ENCODE measurements at regions not wholly inside any gene's neighbourhood (a gene's known extent, or its start where the extent isn't known, plus 50 kb on each side); places are given as distances from the start of the nearest gene placed in this dataset.
"Not testable (repeated sequence)": the region's sequence is repeated elsewhere in the genome, so short reads cannot be mapped to it uniquely, and the experiment has no call there.

DNA sequence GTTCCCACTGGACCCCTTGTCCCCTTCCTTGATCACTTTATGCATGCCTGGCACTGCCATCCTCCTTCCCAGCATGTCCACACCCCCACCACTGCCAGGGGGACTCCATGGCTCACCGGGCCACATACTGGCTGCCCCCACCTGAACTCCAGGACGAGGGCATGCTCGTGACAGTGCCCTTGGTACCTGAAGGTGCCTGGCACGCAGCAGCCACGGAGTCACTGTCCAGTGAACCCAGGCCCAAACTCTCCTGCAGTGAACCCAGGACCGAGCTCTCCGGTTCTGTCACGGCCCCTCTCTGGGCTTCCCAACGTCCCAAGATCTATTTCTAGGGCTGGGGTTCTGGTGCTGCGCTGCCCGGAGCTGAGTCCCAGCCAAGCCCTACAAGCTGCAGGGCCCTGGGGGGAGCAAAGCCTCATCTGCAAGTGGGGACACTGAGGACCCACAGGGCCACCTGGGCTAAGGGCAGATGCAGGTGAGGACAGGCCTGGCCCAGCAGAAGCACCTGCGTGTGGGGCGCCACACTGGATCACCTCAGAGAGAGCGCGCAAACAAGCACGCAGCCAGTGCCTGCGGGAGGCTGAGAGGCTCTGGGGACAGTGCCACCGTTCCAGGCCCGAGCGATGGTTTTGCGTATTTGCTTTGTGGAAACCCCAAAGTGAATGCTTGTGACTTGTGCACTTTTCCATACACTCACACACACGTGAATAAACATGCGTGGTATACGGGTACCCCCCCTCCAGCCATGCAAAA lies 5406.3 kb upstream of the TPTE start:
- H2AFZ ChIP-seq (ENCODE audit: low read depth); H3K27me3 ChIP-seq (ENCODE audit: insufficient read depth, low read depth); H3K4me1 ChIP-seq (ENCODE audit: low read depth, poor library complexity, severe bottlenecking); H4K20me1 ChIP-seq (ENCODE audit: insufficient read depth); H3K36me3 ChIP-seq (ENCODE audit: insufficient read depth); H3K4me3 ChIP-seq (IDR thresholded peaks at IDR 0.05; ENCODE audit: insufficient read depth, low read depth, low read length); H3K9ac ChIP-seq; H3K4me2 ChIP-seq; H3K79me2 ChIP-seq (ENCODE audit: insufficient read depth, low read depth): not testable (repeated sequence)
- H3K27ac ChIP-seq, result peak overlapping the region; percentile 79; the same call in 1 of the 2 replicates

DNA sequence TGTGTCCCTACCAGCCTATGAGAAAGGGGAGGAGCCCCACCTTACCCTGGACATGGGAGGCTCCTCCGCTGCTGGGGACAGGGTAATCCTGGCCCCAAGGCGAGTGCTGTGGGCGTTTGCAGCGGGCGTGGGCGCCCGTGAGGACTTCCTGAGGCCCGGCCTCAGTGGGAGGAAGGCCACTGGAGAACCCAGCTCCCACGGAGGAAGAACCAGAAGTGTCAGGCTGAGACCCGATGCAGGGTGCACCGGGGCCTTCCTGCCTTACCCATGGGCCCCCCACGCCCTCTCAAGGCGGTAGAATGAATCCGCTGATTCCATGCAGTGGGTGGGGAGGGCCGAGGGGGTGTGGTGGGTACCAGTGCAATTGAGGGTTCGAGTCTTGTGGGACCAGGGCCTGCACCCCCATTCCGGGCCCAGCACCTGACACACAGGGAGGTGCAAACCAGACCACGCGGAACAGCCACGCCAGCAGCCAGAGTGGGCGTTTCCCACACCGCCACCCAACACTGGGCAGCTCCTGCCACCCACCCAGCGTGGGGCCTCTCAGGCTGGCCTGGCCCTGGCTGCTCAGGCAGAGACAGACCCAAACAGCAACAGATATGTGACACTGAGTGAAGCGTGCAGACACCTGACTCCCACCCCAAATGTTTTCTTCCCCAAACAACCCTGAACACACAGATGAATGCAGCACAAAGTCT lies 5405.6 kb upstream of the TPTE start:
- not testable (repeated sequence) for H4K20me1 ChIP-seq (ENCODE audit: insufficient read depth); H3K36me3 ChIP-seq (ENCODE audit: insufficient read depth); H2AFZ ChIP-seq (ENCODE audit: low read depth); H3K4me1 ChIP-seq (ENCODE audit: low read depth, poor library complexity, severe bottlenecking); H3K79me2 ChIP-seq (ENCODE audit: insufficient read depth, low read depth); H3K27me3 ChIP-seq (ENCODE audit: insufficient read depth, low read depth); H3K4me2 ChIP-seq; H3K4me3 ChIP-seq (IDR thresholded peaks at IDR 0.05; ENCODE audit: insufficient read depth, low read depth, low read length)
- Histone ChIP-seq H3K27ac (peak overlapping the region; percentile 79), H3K9ac (peak overlapping the region; percentile 15; the same call in 1 of the 2 replicates)

DNA sequence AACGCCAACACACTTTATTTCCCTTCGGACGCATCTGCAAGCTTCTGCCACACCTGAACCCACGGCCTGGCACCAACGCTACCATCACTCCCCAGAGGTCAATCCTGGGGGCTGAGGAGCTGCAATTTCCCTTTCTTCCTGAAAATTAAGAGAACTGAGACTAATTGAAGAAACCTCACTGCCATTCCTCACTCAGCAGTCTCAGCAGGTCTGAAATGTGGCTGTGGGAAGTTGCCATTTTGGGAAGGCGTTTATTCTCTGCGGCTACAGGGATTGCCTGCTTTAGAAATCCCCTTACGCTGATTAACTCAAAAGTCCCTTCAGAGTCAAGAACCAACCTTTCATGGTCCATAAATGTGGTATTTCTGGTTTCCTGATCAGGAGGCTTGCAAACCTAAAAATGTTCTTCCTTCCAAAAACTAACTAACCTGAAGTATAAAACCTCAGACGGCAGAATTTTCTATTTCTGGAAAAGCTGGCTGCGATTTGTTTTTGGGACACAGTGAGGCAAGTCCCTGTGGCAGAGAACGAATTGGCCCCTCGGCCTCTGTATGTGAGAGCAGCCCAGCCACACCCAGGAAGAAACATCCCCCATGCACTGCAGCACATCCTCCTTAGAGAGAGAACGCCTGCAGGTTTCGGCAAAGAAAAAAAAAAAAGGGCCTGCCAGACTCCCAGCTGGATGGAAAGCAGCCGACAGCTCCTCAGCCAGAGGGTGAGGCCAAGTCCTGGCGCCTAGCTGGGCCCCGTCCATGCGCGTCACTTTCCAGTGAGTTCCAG lies 5404.8 kb upstream of the TPTE start:
- H3K36me3 ChIP-seq (ENCODE audit: insufficient read depth); H3K79me2 ChIP-seq (ENCODE audit: insufficient read depth, low read depth); H3K9ac ChIP-seq; H4K20me1 ChIP-seq (ENCODE audit: insufficient read depth); H2AFZ ChIP-seq (ENCODE audit: low read depth); H3K4me2 ChIP-seq; H3K27me3 ChIP-seq (ENCODE audit: insufficient read depth, low read depth); H3K4me1 ChIP-seq (ENCODE audit: low read depth, poor library complexity, severe bottlenecking); H3K4me3 ChIP-seq (IDR thresholded peaks at IDR 0.05; ENCODE audit: insufficient read depth, low read depth, low read length): not testable (repeated sequence)
- peak overlapping the region; percentile 79 for H3K27ac ChIP-seq

DNA sequence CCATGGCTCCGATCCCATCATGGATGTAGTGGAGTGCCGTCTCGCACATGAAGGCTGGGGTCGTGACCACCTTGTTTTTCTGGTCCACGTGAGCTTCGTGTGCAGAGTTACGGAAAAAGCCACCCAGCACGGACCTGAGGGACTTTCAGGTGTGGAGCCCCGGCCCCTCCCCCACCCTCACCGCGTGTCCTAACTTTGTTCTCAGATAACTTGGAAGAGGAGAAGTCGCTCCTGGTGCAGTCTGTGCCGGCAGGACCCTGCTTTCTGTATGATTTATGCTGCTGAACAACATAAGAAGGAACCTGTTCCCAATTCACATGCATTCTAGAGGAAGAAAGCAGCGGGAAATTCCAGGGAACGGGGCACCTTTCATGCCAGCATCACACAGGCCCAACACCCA lies 5404.2 kb upstream of the TPTE start:
- not testable (repeated sequence) for H3K36me3 ChIP-seq (ENCODE audit: insufficient read depth); H3K79me2 ChIP-seq (ENCODE audit: insufficient read depth, low read depth); H3K4me1 ChIP-seq (ENCODE audit: low read depth, poor library complexity, severe bottlenecking); H2AFZ ChIP-seq (ENCODE audit: low read depth); H4K20me1 ChIP-seq (ENCODE audit: insufficient read depth); H3K4me2 ChIP-seq; H3K27me3 ChIP-seq (ENCODE audit: insufficient read depth, low read depth); H3K4me3 ChIP-seq (IDR thresholded peaks at IDR 0.05; ENCODE audit: insufficient read depth, low read depth, low read length)
- peak overlapping the region; percentile 96 for H3K27ac ChIP-seq
- peak overlapping the region; percentile 82 for H3K9ac ChIP-seq

DNA sequence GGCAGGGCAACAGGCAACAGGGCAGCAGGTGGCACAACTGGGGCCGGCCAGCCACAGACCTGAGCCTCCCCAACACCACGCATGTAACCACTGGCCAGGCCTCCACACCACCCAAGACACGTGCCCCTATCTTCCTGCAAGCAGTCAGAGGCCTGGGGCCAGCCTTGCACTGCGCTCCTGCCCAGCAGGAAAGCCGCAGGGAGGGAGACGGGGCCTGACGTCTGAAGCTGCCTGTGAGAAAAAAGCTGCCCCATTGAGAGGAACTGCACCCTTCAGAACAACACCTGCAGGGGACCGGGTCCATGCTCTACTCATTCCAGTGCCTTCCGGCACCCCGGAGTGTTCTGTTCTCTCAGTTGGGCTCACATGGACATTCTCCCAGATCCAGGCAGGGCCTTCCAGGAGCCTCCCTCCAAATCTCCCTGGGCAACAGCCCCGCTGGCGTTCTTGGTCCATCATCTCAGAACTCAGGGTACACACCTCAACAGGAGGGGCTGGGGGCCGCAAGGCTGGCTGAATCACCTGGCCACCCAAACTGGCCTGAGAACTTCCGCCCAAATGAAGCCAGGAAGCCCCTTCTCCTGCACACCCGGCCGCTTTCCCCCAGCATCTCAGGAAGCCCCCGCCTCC lies 5403.6 kb upstream of the TPTE start:
- Histone ChIP-seq H3K9ac (peak overlapping the region; percentile 82), H3K27ac (peak overlapping the region; percentile 96), H3K4me2 (peak overlapping the region; percentile 63)
- not testable (repeated sequence) for H3K27me3 ChIP-seq (ENCODE audit: insufficient read depth, low read depth); H3K36me3 ChIP-seq (ENCODE audit: insufficient read depth); H3K4me1 ChIP-seq (ENCODE audit: low read depth, poor library complexity, severe bottlenecking); H3K4me3 ChIP-seq (IDR thresholded peaks at IDR 0.05; ENCODE audit: insufficient read depth, low read depth, low read length); H4K20me1 ChIP-seq (ENCODE audit: insufficient read depth); H3K79me2 ChIP-seq (ENCODE audit: insufficient read depth, low read depth); H2AFZ ChIP-seq (ENCODE audit: low read depth)

DNA sequence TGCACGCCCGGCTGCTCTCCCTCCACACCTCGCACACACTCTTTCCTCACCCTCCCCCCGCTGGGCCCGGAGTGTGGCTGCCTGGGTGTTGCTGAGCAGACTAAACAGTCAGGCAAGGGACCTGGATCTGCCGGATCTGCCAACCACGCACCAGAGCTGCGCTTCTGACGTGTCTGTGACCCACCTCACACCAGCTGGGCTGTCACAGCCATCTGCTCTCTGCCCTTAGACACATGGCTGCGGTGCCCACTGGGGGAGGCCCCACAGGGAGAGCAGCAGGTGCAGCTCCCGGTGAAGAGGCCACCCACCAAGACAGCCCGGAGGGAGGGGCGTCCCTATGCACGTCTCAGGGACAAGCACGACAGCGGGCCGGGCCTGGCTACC lies 5403.1 kb upstream of the TPTE start:
- H3K4me2 ChIP-seq; H2AFZ ChIP-seq (ENCODE audit: low read depth); H3K4me1 ChIP-seq (ENCODE audit: low read depth, poor library complexity, severe bottlenecking); H3K4me3 ChIP-seq (IDR thresholded peaks at IDR 0.05; ENCODE audit: insufficient read depth, low read depth, low read length); H3K36me3 ChIP-seq (ENCODE audit: insufficient read depth); H4K20me1 ChIP-seq (ENCODE audit: insufficient read depth); H3K27me3 ChIP-seq (ENCODE audit: insufficient read depth, low read depth); H3K79me2 ChIP-seq (ENCODE audit: insufficient read depth, low read depth): not testable (repeated sequence)
- H3K27ac ChIP-seq, result peak overlapping the region; percentile 96; the same call in 1 of the 2 replicates
- peak overlapping the region; percentile 82; the same call in 1 of the 2 replicates for H3K9ac ChIP-seq

DNA sequence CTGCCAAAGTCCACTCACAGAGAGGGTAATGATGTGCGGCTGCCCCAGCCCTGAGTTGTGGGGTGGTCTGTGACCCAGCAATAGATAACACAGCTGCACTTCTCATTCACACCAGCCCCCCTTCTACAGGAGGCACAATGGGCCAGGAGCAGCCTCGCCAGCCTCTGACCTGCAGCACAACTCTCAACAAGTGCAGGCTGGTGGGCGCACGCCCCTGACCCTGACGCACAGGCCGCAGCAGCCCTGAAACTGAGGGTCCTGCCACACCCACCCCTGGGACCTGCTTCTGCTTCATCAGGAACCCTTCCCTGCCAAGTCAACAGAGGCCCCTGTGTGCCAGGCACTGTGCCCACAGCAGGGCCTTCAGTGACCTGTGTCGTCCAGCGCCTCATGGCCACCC lies 5402.2 kb upstream of the TPTE start:
- not testable (repeated sequence) for H3K4me3 ChIP-seq (IDR thresholded peaks at IDR 0.05; ENCODE audit: insufficient read depth, low read depth, low read length); H3K4me1 ChIP-seq (ENCODE audit: low read depth, poor library complexity, severe bottlenecking); H3K9ac ChIP-seq; H2AFZ ChIP-seq (ENCODE audit: low read depth); H3K79me2 ChIP-seq (ENCODE audit: insufficient read depth, low read depth); H3K36me3 ChIP-seq (ENCODE audit: insufficient read depth); H3K4me2 ChIP-seq; H3K27ac ChIP-seq; H3K27me3 ChIP-seq (ENCODE audit: insufficient read depth, low read depth); H4K20me1 ChIP-seq (ENCODE audit: insufficient read depth)

DNA sequence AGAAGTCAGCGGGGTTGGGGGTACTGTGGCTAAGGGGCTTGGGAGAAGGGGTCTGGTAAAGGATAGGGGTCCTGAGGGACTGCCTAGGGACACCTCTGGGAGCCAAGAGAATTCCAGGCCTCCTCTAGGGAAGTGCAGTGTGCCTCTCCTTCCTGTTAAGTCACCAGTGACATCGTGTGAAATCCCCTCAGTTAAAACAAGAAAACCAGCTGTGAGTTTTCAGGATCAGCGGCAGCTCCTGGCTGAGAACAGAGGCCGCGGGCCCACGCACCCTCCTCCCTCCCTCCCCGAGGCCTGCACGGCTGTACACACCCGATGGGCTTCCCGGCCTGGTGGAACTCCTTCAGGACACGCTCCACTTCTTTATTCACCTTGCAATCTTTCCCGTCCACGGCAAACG lies 5400.0 kb upstream of the TPTE start:
- not testable (repeated sequence) for H2AFZ ChIP-seq (ENCODE audit: low read depth); H3K27ac ChIP-seq; H3K9ac ChIP-seq; H3K4me2 ChIP-seq; H3K4me1 ChIP-seq (ENCODE audit: low read depth, poor library complexity, severe bottlenecking); H3K79me2 ChIP-seq (ENCODE audit: insufficient read depth, low read depth); H3K36me3 ChIP-seq (ENCODE audit: insufficient read depth); H3K4me3 ChIP-seq (IDR thresholded peaks at IDR 0.05; ENCODE audit: insufficient read depth, low read depth, low read length); H3K27me3 ChIP-seq (ENCODE audit: insufficient read depth, low read depth); H4K20me1 ChIP-seq (ENCODE audit: insufficient read depth)

DNA sequence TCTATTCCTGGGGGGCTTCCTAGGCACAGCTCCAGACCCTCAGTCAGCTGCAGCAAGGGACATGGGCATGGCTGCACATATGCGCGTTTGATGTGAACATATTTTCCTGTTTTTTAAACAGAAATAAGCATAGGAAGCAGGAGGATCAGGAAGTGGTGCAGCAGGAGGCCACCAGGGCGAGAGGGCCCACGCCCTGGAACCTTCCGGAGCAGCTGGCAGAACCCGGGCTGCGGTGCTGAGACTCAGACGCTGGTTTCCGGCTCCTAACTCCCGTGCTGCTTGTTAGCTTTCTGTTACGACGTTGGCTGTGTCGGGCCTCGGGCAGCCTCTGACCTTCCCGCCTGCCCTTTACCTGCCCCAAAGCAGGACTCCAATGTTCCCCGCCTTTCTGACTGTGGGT lies 5399.5 kb upstream of the TPTE start:
- not testable (repeated sequence) for H3K27me3 ChIP-seq (ENCODE audit: insufficient read depth, low read depth); H3K79me2 ChIP-seq (ENCODE audit: insufficient read depth, low read depth); H3K36me3 ChIP-seq (ENCODE audit: insufficient read depth); H3K9ac ChIP-seq; H3K4me1 ChIP-seq (ENCODE audit: low read depth, poor library complexity, severe bottlenecking); H3K4me2 ChIP-seq; H3K27ac ChIP-seq; H2AFZ ChIP-seq (ENCODE audit: low read depth); H3K4me3 ChIP-seq (IDR thresholded peaks at IDR 0.05; ENCODE audit: insufficient read depth, low read depth, low read length); H4K20me1 ChIP-seq (ENCODE audit: insufficient read depth)
